ENCODE measurements at regions not wholly inside any gene's neighbourhood (a gene's known extent, or its start where the extent isn't known, plus 50 kb on each side); places are given as distances from the start of the nearest gene placed in this dataset.

GRCh38 chr12:34210689-34211530, 188.6 kb downstream of the ALG10 start:
- TF ChIP-seq CTCF (conservative IDR thresholded peaks at IDR 0.05; ENCODE audit: control insufficient read depth, insufficient read depth, low read depth, low read length): no peak
- no peak overlapping the region for H3K4me3 ChIP-seq (ENCODE audit: control insufficient read depth, low read depth, low read length)
- DNase-seq (ENCODE audit: low read depth): no peak

GRCh38 chr12:34212651-34213050, 190.4 kb downstream of the ALG10 start:
- TF ChIP-seq CTCF (conservative IDR thresholded peaks at IDR 0.05; ENCODE audit: control insufficient read depth, insufficient read depth, low read depth, low read length): no peak
- no peak overlapping the region for H3K4me3 ChIP-seq (ENCODE audit: control insufficient read depth, low read depth, low read length)
- DNase-seq (ENCODE audit: low read depth): no peak

- TF ChIP-seq CTCF (conservative IDR thresholded peaks at IDR 0.05; ENCODE audit: control insufficient read depth, insufficient read depth, low read depth, low read length): no peak
- no peak overlapping the region for H3K4me3 ChIP-seq (ENCODE audit: control insufficient read depth, low read depth, low read length)
- DNase-seq (ENCODE audit: low read depth): no peak
Observed at GRCh38 chr12:34214011-34214410, 191.7 kb downstream of the ALG10 start.

- TF ChIP-seq CTCF (conservative IDR thresholded peaks at IDR 0.05; ENCODE audit: control insufficient read depth, insufficient read depth, low read depth, low read length): no peak
- H3K4me3 ChIP-seq (ENCODE audit: control insufficient read depth, low read depth, low read length): no peak overlapping the region
- no peak for DNase-seq (ENCODE audit: low read depth)
Observed at GRCh38 chr12:34215213-34215892, 193.1 kb downstream of the ALG10 start.

GRCh38 chr12:34215893-34216285, 193.6 kb downstream of the ALG10 start:
- DNase-seq (ENCODE audit: low read depth): no peak
- no peak for TF ChIP-seq CTCF (conservative IDR thresholded peaks at IDR 0.05; ENCODE audit: control insufficient read depth, insufficient read depth, low read depth, low read length)
- H3K4me3 ChIP-seq (ENCODE audit: control insufficient read depth, low read depth, low read length): no peak overlapping the region

GRCh38 chr12:34217660-34218059, 195.4 kb downstream of the ALG10 start:
- no peak for DNase-seq (ENCODE audit: low read depth)
- H3K4me3 ChIP-seq (ENCODE audit: control insufficient read depth, low read depth, low read length): no peak overlapping the region
- no peak for TF ChIP-seq CTCF (conservative IDR thresholded peaks at IDR 0.05; ENCODE audit: control insufficient read depth, insufficient read depth, low read depth, low read length)

All from fibroblast of mammary gland (primary cell).